ENCODE measurements at regions not wholly inside any gene's neighbourhood (a gene's known extent, or its start where the extent isn't known, plus 50 kb on each side); places are given as distances from the start of the nearest gene placed in this dataset.
A peak's percentile ranks its signal among the peaks of the same experiment; 100 is the strongest.

GRCh38 chr2:150787353-150788093, 300.1 kb upstream of the RND3 start:
- in situ Hi-C loops (cut with HindIII; ENCODE audit: low pct_unique_long_range_greater_than_20kb, low sequenced_read_pairs), result no loop called here
- no peak for DNase-seq (ENCODE audit: low read depth)

DNA sequence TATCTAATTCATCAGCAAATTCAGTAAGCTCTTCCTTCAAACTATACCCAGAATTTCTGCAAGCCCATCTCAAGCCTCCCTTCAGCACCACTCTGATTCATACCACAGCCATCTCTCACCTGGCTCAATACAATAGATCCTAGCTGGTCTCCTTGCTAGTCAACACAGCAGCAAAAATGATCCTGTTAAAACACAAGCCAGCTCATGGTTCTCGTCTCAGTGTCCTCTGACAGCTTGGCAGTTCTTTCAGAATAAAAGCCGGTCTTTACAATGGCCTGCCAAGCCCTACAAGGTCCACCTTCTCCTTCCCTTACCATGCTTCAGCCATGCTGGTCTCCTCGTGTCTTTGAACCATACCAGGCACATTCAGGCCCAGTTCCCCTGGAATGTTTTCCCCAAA, 296.9 kb upstream of the RND3 start:
- in situ Hi-C loops (cut with HindIII; ENCODE audit: low pct_unique_long_range_greater_than_20kb, low sequenced_read_pairs), result no loop called here
- no peak for DNase-seq (ENCODE audit: low read depth)

DNA sequence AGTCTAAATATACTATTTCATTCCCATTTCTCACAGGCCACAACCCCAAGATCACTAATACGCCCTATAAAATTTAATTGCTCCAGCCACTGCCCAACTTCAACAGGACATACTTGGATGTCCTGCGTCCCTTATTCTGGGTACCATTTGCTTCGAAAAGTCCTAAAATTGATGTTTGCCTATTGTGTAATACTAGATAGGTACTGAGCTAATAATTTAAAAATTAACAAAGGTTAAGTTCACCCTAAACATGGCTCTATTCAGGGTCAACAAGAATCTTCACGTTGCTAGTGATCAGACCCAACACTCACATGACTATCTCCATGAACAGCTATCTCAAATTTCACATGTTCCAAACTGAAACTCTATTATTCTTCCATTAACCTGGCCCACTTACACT, 296.4 kb upstream of the RND3 start:
- no peak for DNase-seq (ENCODE audit: low read depth)

DNA sequence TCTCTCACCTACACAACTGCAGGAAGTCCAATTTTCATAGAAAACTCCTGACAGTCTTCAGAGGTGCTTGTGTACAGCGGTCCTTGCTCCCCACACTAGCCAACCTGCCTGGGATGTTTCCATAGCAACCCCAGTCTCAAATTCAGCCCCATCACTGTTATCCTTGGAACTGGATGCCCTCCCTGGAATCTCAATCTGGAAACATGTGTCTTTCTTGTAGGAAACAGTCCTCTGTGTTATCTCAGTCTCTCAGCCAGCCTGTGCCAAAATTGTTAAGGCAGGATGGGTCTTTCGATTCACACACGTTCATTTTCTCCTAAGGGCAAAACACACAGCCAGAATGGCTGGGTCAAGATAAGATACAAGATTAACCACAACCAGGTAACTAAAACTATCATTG, 295.5 kb upstream of the RND3 start:
- no peak for DNase-seq (ENCODE audit: low read depth)
- in situ Hi-C loops (cut with HindIII; ENCODE audit: low pct_unique_long_range_greater_than_20kb, low sequenced_read_pairs), result no loop called here

More for the DNA sequence above, 296.4 kb upstream of the RND3 start:
- in situ Hi-C loops (cut with HindIII; ENCODE audit: low pct_unique_long_range_greater_than_20kb, low sequenced_read_pairs), result no loop called here

DNA sequence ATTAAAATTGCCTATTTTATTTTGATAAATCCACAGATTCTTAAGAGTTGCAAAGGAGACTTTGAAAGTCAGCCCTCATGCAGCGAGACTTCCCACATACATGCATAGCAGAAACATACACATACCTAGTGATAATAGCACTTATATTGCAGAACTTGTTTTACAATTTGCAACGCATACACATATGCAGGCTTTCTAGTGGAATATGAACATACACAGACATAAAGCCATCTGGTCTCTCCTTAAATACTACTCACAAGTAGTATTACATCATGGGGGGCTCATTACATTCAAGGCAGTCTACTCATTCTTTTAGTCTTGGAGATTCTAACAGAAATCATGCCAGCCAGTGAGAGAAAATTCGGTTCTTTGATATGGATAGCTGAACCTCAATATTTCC, 295.1 kb upstream of the RND3 start:
- in situ Hi-C loops (cut with HindIII; ENCODE audit: low pct_unique_long_range_greater_than_20kb, low sequenced_read_pairs), result no loop called here
- DNase-seq (ENCODE audit: low read depth), result no peak

DNA sequence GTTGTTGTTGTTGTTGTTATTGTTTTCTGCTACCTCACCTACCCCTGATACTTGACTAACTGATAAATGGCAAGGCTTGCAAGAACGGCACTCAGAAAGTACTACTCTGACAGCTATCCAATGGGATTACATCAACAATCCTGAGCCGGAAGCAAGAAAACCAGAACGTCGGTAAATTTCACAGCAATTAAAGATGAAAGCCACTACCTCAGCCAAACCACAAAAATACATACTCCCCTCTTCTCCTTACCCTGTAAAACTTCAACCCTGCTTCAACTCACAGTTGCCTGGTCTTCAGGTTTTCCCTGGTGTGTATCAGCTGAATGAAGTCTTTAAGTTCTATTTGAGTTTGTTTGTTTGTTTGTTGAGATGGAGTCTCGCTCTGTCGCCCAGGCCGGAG, 293.7 kb upstream of the RND3 start:
- no peak for DNase-seq (ENCODE audit: low read depth)

GRCh38 chr2:150778828-150779227, 291.4 kb upstream of the RND3 start:
- no peak for DNase-seq (ENCODE audit: low read depth)
- in situ Hi-C loops (cut with HindIII; ENCODE audit: low pct_unique_long_range_greater_than_20kb, low sequenced_read_pairs), result no loop called here

More for the DNA sequence above, 293.7 kb upstream of the RND3 start:
- in situ Hi-C loops (cut with HindIII; ENCODE audit: low pct_unique_long_range_greater_than_20kb, low sequenced_read_pairs), result no loop called here

- in situ Hi-C loops (cut with HindIII; ENCODE audit: low pct_unique_long_range_greater_than_20kb, low sequenced_read_pairs), result no loop called here
- no peak for DNase-seq (ENCODE audit: low read depth)
These were observed 282.0 kb upstream of the RND3 start for GRCh38 chr2:150769421-150769820.

DNA sequence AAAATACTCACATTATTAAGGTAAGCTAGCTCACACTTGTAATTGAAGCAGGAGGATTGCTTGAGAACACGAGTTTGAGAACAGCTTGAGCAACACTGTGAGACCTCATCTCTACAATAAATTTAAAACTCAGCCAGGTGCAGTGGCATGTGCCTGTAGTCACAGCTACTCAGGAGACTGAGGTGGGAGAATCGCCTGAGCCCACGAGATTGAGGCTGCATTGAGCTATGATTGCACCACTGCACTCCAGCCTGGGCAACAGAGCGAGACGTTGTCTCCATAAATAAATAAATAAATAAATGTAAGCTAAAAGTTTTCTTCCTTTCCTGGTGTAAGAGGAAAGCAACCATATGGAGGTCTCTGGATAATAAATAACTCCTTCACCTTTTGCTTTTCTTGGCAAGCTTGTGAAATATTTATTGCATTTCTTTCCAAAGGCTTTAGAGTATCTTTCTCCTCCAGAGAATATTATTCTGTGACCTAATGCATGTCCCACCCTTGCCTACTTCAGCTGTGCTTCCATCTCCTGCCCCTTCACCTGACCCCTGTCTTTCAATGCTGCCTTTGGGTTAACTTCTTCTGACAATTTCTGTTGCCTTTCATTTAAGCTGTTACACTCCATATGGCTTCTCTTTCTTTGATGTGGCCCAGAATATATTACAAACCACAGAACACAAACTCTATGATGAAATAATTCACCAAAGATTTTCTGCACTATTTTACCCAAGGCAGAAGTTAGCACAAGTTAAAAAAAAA, 280.7 kb upstream of the RND3 start:
- in situ Hi-C loops (cut with HindIII; ENCODE audit: low pct_unique_long_range_greater_than_20kb, low sequenced_read_pairs), result no loop called here
- peak; percentile 68 for DNase-seq (ENCODE audit: low read depth)

DNA sequence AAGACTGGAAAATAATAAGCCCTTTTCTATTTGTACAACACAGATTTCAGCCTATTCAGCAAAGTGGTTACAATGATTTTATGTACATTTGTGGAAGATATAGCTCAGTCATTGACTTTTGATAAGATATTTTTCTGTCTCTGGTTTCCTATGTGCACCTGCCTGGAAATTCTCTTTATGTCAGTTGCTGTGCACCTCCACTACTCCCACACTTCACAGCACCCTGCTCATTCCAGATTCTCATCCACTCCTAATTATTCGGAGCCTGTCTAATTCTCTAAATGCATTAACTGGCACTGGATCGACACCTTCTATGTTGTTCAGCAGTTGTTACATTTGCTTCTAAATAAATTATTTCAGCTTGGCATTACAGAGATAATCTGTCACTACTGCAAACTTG, 275.1 kb upstream of the RND3 start:
- no peak for DNase-seq (ENCODE audit: low read depth)
- in situ Hi-C loops (cut with HindIII; ENCODE audit: low pct_unique_long_range_greater_than_20kb, low sequenced_read_pairs), result no loop called here

- in situ Hi-C loops (cut with HindIII; ENCODE audit: low pct_unique_long_range_greater_than_20kb, low sequenced_read_pairs), result no loop called here
These were observed 272.1 kb upstream of the RND3 start for GRCh38 chr2:150759531-150759930.

GRCh38 chr2:150759106-150759505, 271.6 kb upstream of the RND3 start:
- no peak for DNase-seq (ENCODE audit: low read depth)
- in situ Hi-C loops (cut with HindIII; ENCODE audit: low pct_unique_long_range_greater_than_20kb, low sequenced_read_pairs), result no loop called here

More at GRCh38 chr2:150759531-150759930, 272.1 kb upstream of the RND3 start:
- no peak for DNase-seq (ENCODE audit: low read depth)

- in situ Hi-C loops (cut with HindIII; ENCODE audit: low pct_unique_long_range_greater_than_20kb, low sequenced_read_pairs), result no loop called here
- no peak for DNase-seq (ENCODE audit: low read depth)
These were observed 264.8 kb upstream of the RND3 start for GRCh38 chr2:150752229-150752628.

- in situ Hi-C loops (cut with HindIII; ENCODE audit: low pct_unique_long_range_greater_than_20kb, low sequenced_read_pairs), result no loop called here
- DNase-seq (ENCODE audit: low read depth), result no peak
These were observed 263.3 kb upstream of the RND3 start for GRCh38 chr2:150750720-150751119.

- in situ Hi-C loops (cut with HindIII; ENCODE audit: low pct_unique_long_range_greater_than_20kb, low sequenced_read_pairs), result no loop called here
- no peak for DNase-seq (ENCODE audit: low read depth)
These were observed 254.6 kb upstream of the RND3 start for GRCh38 chr2:150742094-150742493.

DNA sequence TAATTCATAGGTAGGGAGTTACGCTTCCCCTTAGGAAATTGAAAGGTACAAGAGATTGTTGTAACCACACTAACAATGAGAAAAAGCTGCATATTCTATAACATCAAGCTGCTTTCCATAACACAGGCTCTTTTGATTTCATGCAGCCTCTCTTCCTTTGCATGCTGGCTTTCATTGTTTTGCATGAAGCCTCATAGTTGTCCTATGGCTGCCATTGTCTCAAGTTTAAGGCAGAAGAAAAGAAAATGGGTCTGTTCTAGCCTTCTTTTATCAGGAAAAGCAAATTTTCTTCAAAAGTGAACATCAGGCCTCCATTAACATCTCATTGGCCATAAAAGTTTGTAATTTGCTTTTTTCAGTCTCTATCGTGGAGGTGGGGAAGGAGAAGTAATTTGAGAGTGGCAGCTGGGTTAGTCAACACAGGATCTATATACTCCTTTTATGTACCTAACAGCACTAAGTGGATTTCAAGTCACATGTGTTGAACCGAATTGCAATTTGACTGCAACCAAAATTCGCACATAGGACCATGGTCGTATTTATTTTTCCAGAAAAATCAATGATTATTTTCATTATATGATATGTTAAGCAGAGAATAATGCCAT, 248.5 kb upstream of the RND3 start:
- no peak for DNase-seq (ENCODE audit: low read depth)
- in situ Hi-C loops (cut with HindIII; ENCODE audit: low pct_unique_long_range_greater_than_20kb, low sequenced_read_pairs), result no loop called here

GRCh38 chr2:150733051-150733618, 245.7 kb upstream of the RND3 start:
- in situ Hi-C loops (cut with HindIII; ENCODE audit: low pct_unique_long_range_greater_than_20kb, low sequenced_read_pairs), result no loop called here
- DNase-seq (ENCODE audit: low read depth), result no peak

DNA sequence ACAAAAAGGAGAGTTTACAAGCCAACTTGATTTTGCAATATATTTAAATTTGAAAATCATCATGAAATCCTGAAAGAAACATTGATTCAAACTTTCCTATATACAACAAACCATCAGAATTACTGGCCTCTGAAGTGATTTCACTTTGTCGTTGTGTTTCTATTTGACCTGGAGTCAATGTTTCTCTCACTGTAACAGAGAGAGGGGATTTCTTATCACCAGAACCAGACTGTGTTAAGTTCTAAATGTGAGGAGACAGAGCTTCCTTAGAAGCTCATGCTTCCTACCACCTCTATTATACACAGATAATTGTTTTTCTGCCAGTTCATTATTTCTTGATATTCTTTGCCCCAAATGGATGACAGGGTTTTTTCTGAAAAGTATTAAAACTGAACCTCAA, 245.0 kb upstream of the RND3 start:
- DNase-seq (ENCODE audit: low read depth), result no peak
- in situ Hi-C loops (cut with HindIII; ENCODE audit: low pct_unique_long_range_greater_than_20kb, low sequenced_read_pairs), result no loop called here

DNA sequence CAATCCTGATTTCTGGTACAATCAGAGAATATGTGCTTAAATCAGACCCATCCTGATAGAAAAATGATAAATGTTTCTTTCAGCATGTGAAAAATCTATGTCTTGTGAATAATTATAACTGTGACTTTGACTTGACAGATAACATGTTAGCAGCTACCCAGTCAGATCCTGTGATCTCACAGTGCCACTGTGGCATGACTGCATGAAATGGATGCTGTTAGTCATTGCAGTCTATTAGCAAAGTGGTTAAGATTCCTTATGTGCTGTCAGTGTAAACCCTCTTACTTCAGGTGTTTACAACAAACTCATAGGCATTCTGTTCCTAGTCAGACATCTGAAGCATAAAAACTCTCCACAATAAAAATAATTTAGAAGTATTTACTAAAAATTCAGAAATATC, 244.6 kb upstream of the RND3 start:
- peak; percentile 13 for DNase-seq (ENCODE audit: low read depth)
- in situ Hi-C loops (cut with HindIII; ENCODE audit: low pct_unique_long_range_greater_than_20kb, low sequenced_read_pairs), result no loop called here
